PC-9 (cell line): ENCODE measurements at regions not wholly inside any gene's neighbourhood (a gene's known extent, or its start where the extent isn't known, plus 50 kb on each side); places are given as distances from the start of the nearest gene placed in this dataset.

Experiments used
- BruUV-seq: library from RNA; stranded (reverse); fragments of 400-500 nt; replicated peaks from 2 replicates; lab custom pipeline; 2021; lab: Mats Ljungman, UMichigan
- CTCF ChIA-PET: fragments of 300-600 bp; sonication (Branson Sonifier 250); formaldehyde crosslinking; loops from one replicate; lab custom pipeline; 2022; ENCODE audit warnings: antibody characterized with exemption; lab: Charles Lee
- POLR2A ChIA-PET: fragments of 300-600 bp; sonication (Branson Sonifier 250); formaldehyde crosslinking; loops from one replicate; lab custom pipeline; 2022; ENCODE audit warnings: antibody characterized with exemption; ENCODE audit not compliant: unreplicated experiment; lab: Charles Lee
- DNase-seq, 2 experiments: peaks; one replicate each; pipeline versions ENCODE4 v3.0.0 to v3.0.0-alpha.2; 2015 to 2022; ENCODE audit warnings: mixed read lengths in 1 of 2
- H2AFZ ChIP-seq: fragments of 200-600 bp; sonication (generic); 2 replicates; pipeline ENCODE4 v1.8.1; 2017; ENCODE audit warnings: antibody characterized with exemption
- H3F3A ChIP-seq: fragments of 200-600 bp; sonication (generic); 2 replicates; pipeline ENCODE4 v1.8.1; 2017; ENCODE audit warnings: antibody characterized with exemption, mild to moderate bottlenecking, low read depth; ENCODE audit not compliant: insufficient read depth
- H3K27ac ChIP-seq: fragments of 200-600 bp; sonication (generic); 2 replicates; pipeline ENCODE4 v1.6.1; 2016; ENCODE audit warnings: mixed run types
- H3K27me3 ChIP-seq: fragments of 200-600 bp; sonication (generic); 2 replicates; pipeline ENCODE4 v1.6.1; 2016; ENCODE audit warnings: low read depth, mixed run types; ENCODE audit not compliant: insufficient read depth
- H3K36me3 ChIP-seq: fragments of 200-600 bp; sonication (generic); 2 replicates; pipeline ENCODE4 v1.6.1; 2016; ENCODE audit warnings: low read depth, mixed run types
- H3K4me1 ChIP-seq: fragments of 200-600 bp; sonication (generic); replicated peaks from 2 replicates; pipeline ENCODE4 v1.6.1; 2016; ENCODE audit warnings: mixed run types; ENCODE audit not compliant: insufficient read depth
- H3K4me2 ChIP-seq: fragments of 200-600 bp; sonication (generic); 2 replicates; pipeline ENCODE4 v1.6.1; 2017; ENCODE audit warnings: mixed run types
- H3K4me3 ChIP-seq: fragments of 200-600 bp; sonication (generic); 2 replicates; pipeline ENCODE4 v1.6.1; 2016; ENCODE audit warnings: mixed run types
- H3K79me2 ChIP-seq: fragments of 200-600 bp; sonication (generic); 2 replicates; pipeline ENCODE4 v1.6.1; 2017; ENCODE audit warnings: low read depth, mixed run types
- H3K9me2 ChIP-seq: fragments of 200-600 bp; sonication (generic); 2 replicates; pipeline ENCODE4 v1.8.1; 2017; ENCODE audit warnings: mild to moderate bottlenecking; ENCODE audit not compliant: insufficient read depth
- H3K9me3 ChIP-seq: fragments of 200-600 bp; sonication (generic); 2 replicates; pipeline ENCODE4 v1.8.1; 2016; ENCODE audit warnings: low read depth; ENCODE audit not compliant: insufficient read depth
- H4K20me1 ChIP-seq: fragments of 200-600 bp; sonication (generic); 2 replicates; pipeline ENCODE4 v1.8.1; 2017; ENCODE audit not compliant: insufficient read depth
- CTCF ChIP-seq: fragments of 200-600 bp; sonication (generic); conservative IDR thresholded peaks from 2 replicates; pipeline ENCODE4 v1.6.1; 2017; ENCODE audit warnings: mixed run types, antibody characterized with exemption, mild to moderate bottlenecking, moderate library complexity
- EZH2 ChIP-seq: fragments of 200-600 bp; sonication (generic); IDR thresholded peaks from 2 replicates; pipeline ENCODE4 v1.8.0; 2017; ENCODE audit warnings: antibody characterized with exemption, low read depth
- intact Hi-C: fragments of 100-400 bp; cut with micrococcal nuclease; formaldehyde crosslinking; loops from one replicate; pipeline ENCODE4 v1.10.0; 2022; ENCODE audit not compliant: unreplicated experiment

GRCh38 chr1:58895559-58896145 is 111.8 kb upstream of the JUN start:
- no TSS peak for BruUV-seq
- H3K4me2 ChIP-seq = 0 out of 2 replicates have a peak overlapping the region, but pooled peaks have one; percentile 49
- peaks cover 13% of the 10 kb centered on the region; the same call in 1 of the 2 replicates for H3F3A ChIP-seq
- POLR2A ChIA-PET = interaction anchor here (0.5 to 2.0 kb wide), 4 partner anchors 13 to 226 kb away, joined by 3 to 10 read pairs (median 5); no protein-coding TSS in a partner anchor
- H2AFZ ChIP-seq = no peak overlapping the region
- no peaks in the 10 kb centered on the region for H4K20me1 ChIP-seq
- no peak for TF ChIP-seq CTCF
- TF ChIP-seq EZH2 = no peak
- no peaks in the 10 kb centered on the region for H3K27me3 ChIP-seq
- 0 out of 2 replicates have a peak overlapping the region, but pooled peaks have one; percentile 33 for H3K27ac ChIP-seq
- no peaks in the 10 kb centered on the region for H3K79me2 ChIP-seq
- H3K36me3 ChIP-seq = no peaks in the 10 kb centered on the region
- no peaks in the 10 kb centered on the region; the same call in 1 of the 2 replicates for H3K9me3 ChIP-seq
- CTCF ChIA-PET = no interaction called here
- H3K9me2 ChIP-seq = no peaks in the 10 kb centered on the region
- H3K4me3 ChIP-seq = no peak overlapping the region
- DNase-seq = no peak
- peaks cover 30% of the 10 kb centered on the region for H3K4me1 ChIP-seq
- intact Hi-C loops = loop anchor here (1.0 kb wide), 1 partner anchor 80 kb away; no protein-coding TSS in a partner anchor

- Histone ChIP-seq H3K9me3 (no peaks in the 10 kb centered on the region), H4K20me1 (no peaks in the 10 kb centered on the region), H3K27me3 (no peaks in the 10 kb centered on the region), H3K36me3 (no peaks in the 10 kb centered on the region), H3K4me2 (peak overlapping the region; percentile 49), H3K4me1 (peaks cover 39% of the 10 kb centered on the region), H3F3A (peaks cover 17% of the 10 kb centered on the region), H3K4me3 (no peak overlapping the region), H3K9me2 (no peaks in the 10 kb centered on the region), H3K79me2 (no peaks in the 10 kb centered on the region), H2AFZ (no peak overlapping the region), H3K27ac (peak overlapping the region; percentile 33; the same call in 1 of the 2 replicates)
- DNase-seq = peak; percentile 62 to 78
- TF ChIP-seq CTCF = no peak
- no peak for TF ChIP-seq EZH2
- BruUV-seq = no TSS peak
- POLR2A ChIA-PET = interaction anchor here (0.5 to 2.0 kb wide), 7 partner anchors 14 to 225 kb away, joined by 3 to 10 read pairs (median 5); no protein-coding TSS in a partner anchor
- CTCF ChIA-PET = no interaction called here
- intact Hi-C loops = loop anchor here (1.0 kb wide), 1 partner anchor 81 kb away; no protein-coding TSS in a partner anchor
These were observed 112.7 kb upstream of the JUN start for GRCh38 chr1:58896246-58897183.

- Histone ChIP-seq H4K20me1 (no peaks in the 10 kb centered on the region), H3K4me2 (no peak overlapping the region), H3K4me1 (peaks cover 54% of the 10 kb centered on the region), H2AFZ (no peak overlapping the region), H3F3A (peaks cover 36% of the 10 kb centered on the region), H3K36me3 (no peaks in the 10 kb centered on the region), H3K9me2 (no peaks in the 10 kb centered on the region), H3K4me3 (no peak overlapping the region), H3K27me3 (no peaks in the 10 kb centered on the region), H3K9me3 (no peaks in the 10 kb centered on the region), H3K79me2 (0 out of 2 replicates have a peak, but pooled peaks cover 3% of the 10 kb centered on the region), H3K27ac (no peak overlapping the region)
- CTCF ChIA-PET = no interaction called here
- intact Hi-C loops = no loop called here
- DNase-seq = no peak
- BruUV-seq = no TSS peak
- TF ChIP-seq EZH2 (no peak), CTCF (no peak)
- POLR2A ChIA-PET = interaction anchor here (0.7 kb wide), 1 partner anchor 15 kb away, joined by 5 read pairs; no protein-coding TSS in a partner anchor
These were observed 115.1 kb upstream of the JUN start for GRCh38 chr1:58898739-58899586.
